Breast epithelium (tissue), 4 donors: ENCODE measurements at regions not wholly inside any gene's neighbourhood (a gene's known extent, or its start where the extent isn't known, plus 50 kb on each side); places are given as distances from the start of the nearest gene placed in this dataset.

ENCODE experiments used
- DNase-seq, 2 donors: peaks; one replicate each; pipeline ENCODE4 v3.0.0-alpha.2; 2019; ENCODE audit warnings: low spot score in 2 of 2
- H3K27ac ChIP-seq, 2 donors: fragments of 200-600 bp; sonication (generic) in 1 of 2; one replicate each; pipeline ENCODE4 v1.5.1; 2016 to 2019; ENCODE audit warnings: mild to moderate bottlenecking in 1 of 2
- H3K27me3 ChIP-seq, 2 donors: fragments of 200-600 bp; sonication (generic) in 1 of 2; one replicate each; pipeline versions ENCODE4 v1.5.1 to v1.6.0; 2017 to 2019; ENCODE audit warnings: control low read depth in 1 of 2, mild to moderate bottlenecking in 1 of 2
- H3K36me3 ChIP-seq: fragments of 200-600 bp; one replicate; pipeline ENCODE4 v1.5.1; 2019
- H3K4me1 ChIP-seq, 2 donors: fragments of 200-600 bp; sonication (generic); one replicate each; pipeline ENCODE4 v1.5.1; 2016 to 2019; ENCODE audit warnings: control low read depth in 1 of 2
- H3K4me3 ChIP-seq, 3 donors: fragments of 200-600 bp; sonication (generic); 1 replicate in 2 of 3; 2 replicates in 1 of 3; pipeline ENCODE4 v1.5.1; 2016 to 2019; ENCODE audit warnings: mild to moderate bottlenecking in 3 of 3, moderate library complexity in 2 of 3
- H3K9me3 ChIP-seq, 2 donors: fragments of 200-600 bp; sonication (generic) in 1 of 2; one replicate each; pipeline ENCODE4 v1.5.1; 2016 to 2019; ENCODE audit warnings: control low read depth in 1 of 2
- POLR2A ChIP-seq: fragments of 450-650 bp; IDR thresholded peaks from one replicate; pipeline ENCODE4 v1.6.1; 2016; ENCODE audit warnings: antibody characterized with exemption, mild to moderate bottlenecking, moderate library complexity
- POLR2AphosphoS5 ChIP-seq, 3 donors: sonication (generic); formaldehyde crosslinking; IDR thresholded peaks; one replicate each; pipeline ENCODE4 v1.6.1; 2017; ENCODE audit warnings: antibody characterized with exemption in 3 of 3
- intact Hi-C: fragments of 100-400 bp; cut with DNase I; formaldehyde crosslinking; loops from one replicate; pipeline ENCODE4 v1.15.1; 2023; ENCODE audit warnings: low total_unique reads
- TF ChIP-seq, protein P1 (sequence below), 3 donors: fragments of 450-650 bp; IDR thresholded peaks; one replicate each; pipeline ENCODE4 v1.5.1; 2016 to 2017; ENCODE audit warnings: antibody characterized with exemption in 3 of 3, mild to moderate bottlenecking in 3 of 3, moderate library complexity in 3 of 3

DNA sequence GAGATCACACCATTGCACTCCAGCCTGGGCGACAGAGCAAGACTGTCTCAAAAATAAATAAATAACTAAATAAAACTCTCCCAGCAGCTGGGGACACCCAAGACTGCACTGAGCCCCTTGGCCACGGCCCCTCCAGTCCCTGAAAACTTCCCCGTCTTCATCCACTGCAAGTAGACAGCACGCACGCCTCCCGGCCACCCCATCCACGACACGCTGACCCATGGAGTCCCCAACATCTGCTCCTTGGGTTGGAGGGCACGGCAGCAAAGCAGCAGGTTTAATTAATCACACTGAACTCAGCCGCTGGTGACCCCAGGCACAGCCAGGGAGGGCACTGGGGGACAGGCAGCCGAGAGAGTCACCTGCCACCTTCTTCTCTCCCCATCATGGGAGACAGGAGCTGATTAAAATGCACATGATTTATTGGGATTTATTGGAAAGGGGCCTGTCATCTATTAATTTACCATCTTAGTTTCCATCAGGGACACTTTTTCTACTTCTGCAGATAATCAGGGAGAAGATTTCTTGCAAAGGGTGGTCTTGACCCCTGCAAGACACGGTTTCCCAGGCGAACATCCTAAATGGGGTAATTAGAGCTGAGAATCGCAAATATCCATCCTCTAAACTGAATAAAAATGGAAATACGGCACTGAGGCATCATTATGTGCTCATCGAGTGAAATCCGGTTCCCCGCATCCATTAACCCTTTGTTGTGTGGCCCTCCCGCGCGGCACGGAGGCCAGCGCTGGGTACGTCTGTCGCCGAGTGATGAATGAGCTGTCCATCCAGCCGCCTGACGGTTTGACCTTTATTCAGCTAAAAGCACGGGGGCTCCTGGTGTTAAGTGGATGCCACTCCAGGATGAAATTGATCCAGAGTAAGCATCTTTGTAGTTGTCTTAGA is 178.3 kb downstream of the BRD1 start:
- intact Hi-C loops, result no loop called here
- Histone ChIP-seq H3K36me3 (no peaks in the 10 kb centered on the region), H3K4me3 (no peak overlapping the region), H3K4me1 (no peaks in the 10 kb centered on the region), H3K9me3 (peaks cover 6 to 10% of the 10 kb centered on the region in 2 donors), H3K27me3 (peaks cover 0 to 53% of the 10 kb centered on the region in 2 donors), H3K27ac (no peak overlapping the region)
- no peak for DNase-seq
- TF ChIP-seq POLR2AphosphoS5 (IDR thresholded peaks at IDR 0.05) (no peak), POLR2A (no peak)
- TF ChIP-seq, protein P1, sequence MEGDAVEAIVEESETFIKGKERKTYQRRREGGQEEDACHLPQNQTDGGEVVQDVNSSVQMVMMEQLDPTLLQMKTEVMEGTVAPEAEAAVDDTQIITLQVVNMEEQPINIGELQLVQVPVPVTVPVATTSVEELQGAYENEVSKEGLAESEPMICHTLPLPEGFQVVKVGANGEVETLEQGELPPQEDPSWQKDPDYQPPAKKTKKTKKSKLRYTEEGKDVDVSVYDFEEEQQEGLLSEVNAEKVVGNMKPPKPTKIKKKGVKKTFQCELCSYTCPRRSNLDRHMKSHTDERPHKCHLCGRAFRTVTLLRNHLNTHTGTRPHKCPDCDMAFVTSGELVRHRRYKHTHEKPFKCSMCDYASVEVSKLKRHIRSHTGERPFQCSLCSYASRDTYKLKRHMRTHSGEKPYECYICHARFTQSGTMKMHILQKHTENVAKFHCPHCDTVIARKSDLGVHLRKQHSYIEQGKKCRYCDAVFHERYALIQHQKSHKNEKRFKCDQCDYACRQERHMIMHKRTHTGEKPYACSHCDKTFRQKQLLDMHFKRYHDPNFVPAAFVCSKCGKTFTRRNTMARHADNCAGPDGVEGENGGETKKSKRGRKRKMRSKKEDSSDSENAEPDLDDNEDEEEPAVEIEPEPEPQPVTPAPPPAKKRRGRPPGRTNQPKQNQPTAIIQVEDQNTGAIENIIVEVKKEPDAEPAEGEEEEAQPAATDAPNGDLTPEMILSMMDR (IDR thresholded peaks at IDR 0.05), result no peak

DNA sequence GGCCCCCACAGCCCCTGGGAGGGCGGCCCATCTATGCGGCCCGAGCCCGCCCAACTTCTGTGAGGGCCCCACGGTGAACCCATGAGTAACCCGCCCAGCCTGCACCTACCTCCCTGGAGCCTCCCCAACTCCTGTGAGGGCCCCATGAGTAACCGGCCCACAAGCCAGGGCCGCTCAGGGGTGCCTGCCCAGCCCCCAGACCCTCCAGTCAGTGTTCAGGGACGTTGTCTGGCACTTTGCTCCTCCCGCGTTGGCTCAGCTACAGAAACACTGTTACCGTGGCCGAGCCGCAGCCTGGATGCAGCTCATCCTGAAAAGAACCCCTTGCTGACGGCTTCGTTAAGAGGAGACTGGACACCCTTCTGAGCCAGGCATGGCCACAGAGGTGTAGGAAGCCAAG is 179.6 kb downstream of the BRD1 start:
- intact Hi-C loops, result no loop called here
- peaks cover 0 to 56% of the 10 kb centered on the region in 2 donors for H3K27me3 ChIP-seq
- no peak overlapping the region for H3K4me3 ChIP-seq
- TF ChIP-seq, protein P1 (IDR thresholded peaks at IDR 0.05), result no peak
- no peak for TF ChIP-seq POLR2AphosphoS5 (IDR thresholded peaks at IDR 0.05)
- TF ChIP-seq POLR2A, result no peak
- peaks cover 6 to 10% of the 10 kb centered on the region in 2 donors for H3K9me3 ChIP-seq
- H3K36me3 ChIP-seq, result no peaks in the 10 kb centered on the region
- no peak overlapping the region for H3K27ac ChIP-seq
- DNase-seq, result no peak
- H3K4me1 ChIP-seq, result no peaks in the 10 kb centered on the region

DNA sequence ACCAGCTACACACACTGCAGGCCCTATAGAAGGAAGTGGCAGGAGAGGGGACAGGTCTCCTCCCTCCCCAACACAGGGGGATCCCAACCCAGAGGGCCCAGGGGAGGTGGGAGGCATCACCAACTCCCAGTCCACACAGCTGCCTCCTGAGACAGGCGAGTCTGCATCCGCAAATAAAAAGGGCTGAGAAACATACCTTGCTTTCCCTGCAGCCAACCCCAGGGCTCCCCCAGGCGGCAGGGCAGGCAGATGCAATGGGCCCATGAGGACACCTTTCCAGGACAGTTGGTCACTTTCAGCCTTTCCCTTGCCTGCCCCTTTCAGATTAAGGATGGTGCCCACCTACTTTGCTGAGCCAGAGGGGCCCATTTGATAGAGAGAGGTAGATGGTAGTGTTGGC is 180.0 kb downstream of the BRD1 start:
- Histone ChIP-seq H3K27ac (no peak overlapping the region), H3K36me3 (no peaks in the 10 kb centered on the region), H3K9me3 (peaks cover 6 to 10% of the 10 kb centered on the region in 2 donors), H3K4me1 (no peaks in the 10 kb centered on the region), H3K4me3 (no peak overlapping the region), H3K27me3 (peaks cover 0 to 56% of the 10 kb centered on the region in 2 donors)
- DNase-seq, result no peak
- TF ChIP-seq, protein P1 (IDR thresholded peaks at IDR 0.05), result no peak
- TF ChIP-seq POLR2A, result no peak
- TF ChIP-seq POLR2AphosphoS5 (IDR thresholded peaks at IDR 0.05), result no peak
- intact Hi-C loops, result no loop called here

DNA sequence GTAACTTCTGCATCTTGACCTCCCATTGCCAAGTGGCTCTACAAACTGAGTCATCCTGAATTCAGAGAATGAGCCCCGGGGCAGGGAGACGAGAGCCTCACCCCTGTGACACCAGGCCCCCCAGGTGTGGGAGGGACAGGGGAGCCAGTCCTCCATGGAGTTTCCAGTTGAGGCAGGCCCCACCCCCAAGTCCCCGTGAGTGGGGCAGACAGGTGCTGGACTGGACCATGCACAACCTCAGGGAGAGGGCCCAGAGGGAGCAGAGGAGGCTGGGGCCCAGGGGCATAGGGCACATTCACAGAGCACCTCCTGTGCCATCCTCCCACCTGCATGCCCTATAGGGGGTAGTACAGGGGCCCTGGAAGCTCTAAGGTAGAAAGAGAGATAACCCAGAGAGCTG is 180.8 kb downstream of the BRD1 start:
- no peak for TF ChIP-seq POLR2AphosphoS5 (IDR thresholded peaks at IDR 0.05)
- Histone ChIP-seq H3K9me3 (peaks cover 6% of the 10 kb centered on the region in 2 donors), H3K4me1 (no peaks in the 10 kb centered on the region), H3K27me3 (peaks cover 0 to 53% of the 10 kb centered on the region in 2 donors), H3K4me3 (no peak overlapping the region), H3K36me3 (no peaks in the 10 kb centered on the region), H3K27ac (no peak overlapping the region)
- intact Hi-C loops, result no loop called here
- no peak for DNase-seq

DNA sequence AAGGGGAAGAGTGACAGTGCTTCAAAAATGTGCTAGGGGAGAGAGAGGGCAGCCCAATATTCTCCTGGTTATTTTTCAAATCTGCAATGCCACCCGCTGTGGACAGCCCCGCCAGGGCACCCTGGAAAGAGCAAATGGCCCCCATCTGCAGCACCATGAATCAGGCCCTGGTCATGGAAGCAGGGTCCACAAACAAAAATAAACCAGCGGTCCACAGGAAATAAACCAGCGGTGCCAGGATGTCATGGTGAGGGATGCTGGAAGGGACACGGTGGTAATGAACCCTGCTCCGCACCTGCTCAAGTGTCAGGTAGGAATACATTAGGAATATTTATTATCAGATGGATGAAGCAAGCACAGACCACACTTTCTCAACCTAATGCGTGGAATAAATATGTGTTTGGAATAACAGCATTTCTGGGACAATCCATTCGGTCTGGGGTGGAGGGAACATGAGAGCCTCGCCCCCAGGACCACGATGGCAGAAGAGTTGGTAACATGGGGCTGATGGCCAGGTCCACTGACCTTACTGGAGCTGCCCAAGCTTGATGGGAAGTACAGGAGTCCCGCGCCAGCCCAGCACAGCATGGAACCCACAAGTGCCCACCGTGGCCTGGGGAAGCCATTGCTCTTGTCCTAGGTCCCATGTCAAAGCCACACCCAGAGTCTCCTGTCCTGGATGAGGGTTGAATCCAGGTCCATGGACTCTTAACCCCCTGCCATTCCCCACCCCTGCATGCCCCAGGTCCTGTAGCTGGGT is 181.7 kb downstream of the BRD1 start:
- Histone ChIP-seq H3K9me3 (peaks cover 3 to 5% of the 10 kb centered on the region in 2 donors), H3K4me1 (no peaks in the 10 kb centered on the region), H3K4me3 (no peak overlapping the region), H3K36me3 (no peaks in the 10 kb centered on the region), H3K27me3 (peaks cover 0 to 50% of the 10 kb centered on the region in 2 donors), H3K27ac (no peak overlapping the region)
- TF ChIP-seq, protein P1 (IDR thresholded peaks at IDR 0.05), result no peak
- TF ChIP-seq POLR2AphosphoS5 (IDR thresholded peaks at IDR 0.05), result no peak
- TF ChIP-seq POLR2A, result no peak
- intact Hi-C loops, result no loop called here
- no peak for DNase-seq
